ENCODE measurements at regions not wholly inside any gene's neighbourhood (a gene's known extent, or its start where the extent isn't known, plus 50 kb on each side); places are given as distances from the start of the nearest gene placed in this dataset.

DNA sequence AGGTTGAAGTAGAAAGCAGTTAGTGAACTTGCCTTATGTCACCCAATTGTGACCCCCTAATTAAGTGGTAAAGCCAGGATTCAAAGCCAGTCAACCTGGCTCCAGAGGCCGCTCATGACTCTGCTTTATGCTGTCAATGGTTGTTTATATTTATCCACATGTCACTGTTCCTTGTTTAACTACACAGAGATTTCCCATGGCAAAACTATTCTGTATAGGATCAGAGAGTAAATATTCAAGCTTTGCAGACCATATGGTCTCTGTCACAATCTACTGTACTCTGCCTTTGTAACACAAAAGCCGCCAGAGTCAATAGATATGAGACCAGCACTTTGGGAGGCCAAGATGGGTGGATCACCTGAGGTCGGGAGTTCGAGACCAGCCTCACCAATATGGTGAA is 371.7 kb upstream of the PTBP2 start:
- WGBS = 88% methylated on average over 4 of the region's 4 CpGs
- no peak for DNase-seq (ENCODE audit: low spot score)
- Histone ChIP-seq H3K9me3 (ENCODE audit: control insufficient read depth in 4 of 4, low read length in 3 of 4) (no peaks in the 10 kb centered on the region), H3K27ac (ENCODE audit: low read depth in 1 of 2, low read length in 2 of 2) (no peak overlapping the region), H3K4me3 (ENCODE audit: low read depth in 1 of 3, low read length in 3 of 3) (no peak overlapping the region), H3K27me3 (ENCODE audit: control insufficient read depth in 4 of 4, insufficient read depth in 4 of 4, low read length in 3 of 4) (no peaks in the 10 kb centered on the region), H3K9ac (ENCODE audit: low read depth in 1 of 2, low read length in 2 of 2) (no peak overlapping the region), H3K36me3 (ENCODE audit: control insufficient read depth in 4 of 4, insufficient read depth in 3 of 4, low read depth in 1 of 4, low read length in 3 of 4) (no peaks in the 10 kb centered on the region), H3K4me1 (ENCODE audit: control insufficient read depth in 4 of 4, insufficient read depth in 4 of 4, low read length in 3 of 4) (no peaks in the 10 kb centered on the region)
- no peak for TF ChIP-seq GABPA (IDR thresholded peaks at IDR 0.05 in 1 of 2, conservative IDR thresholded peaks at IDR 0.05 in 1 of 2)
- TF ChIP-seq RAD21 (IDR thresholded peaks at IDR 0.05) = no peak
- no peak for TF ChIP-seq TAF1 (conservative IDR thresholded peaks at IDR 0.05)
- no peak for TF ChIP-seq JUND (IDR thresholded peaks at IDR 0.05)
- TF ChIP-seq, protein P1, sequence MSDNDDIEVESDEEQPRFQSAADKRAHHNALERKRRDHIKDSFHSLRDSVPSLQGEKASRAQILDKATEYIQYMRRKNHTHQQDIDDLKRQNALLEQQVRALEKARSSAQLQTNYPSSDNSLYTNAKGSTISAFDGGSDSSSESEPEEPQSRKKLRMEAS (IDR thresholded peaks at IDR 0.05) = no peak
- TF ChIP-seq FOXA2 (IDR thresholded peaks at IDR 0.05) = no peak
- no peak for TF ChIP-seq YY1 (IDR thresholded peaks at IDR 0.05)
- TF ChIP-seq, protein P2, sequence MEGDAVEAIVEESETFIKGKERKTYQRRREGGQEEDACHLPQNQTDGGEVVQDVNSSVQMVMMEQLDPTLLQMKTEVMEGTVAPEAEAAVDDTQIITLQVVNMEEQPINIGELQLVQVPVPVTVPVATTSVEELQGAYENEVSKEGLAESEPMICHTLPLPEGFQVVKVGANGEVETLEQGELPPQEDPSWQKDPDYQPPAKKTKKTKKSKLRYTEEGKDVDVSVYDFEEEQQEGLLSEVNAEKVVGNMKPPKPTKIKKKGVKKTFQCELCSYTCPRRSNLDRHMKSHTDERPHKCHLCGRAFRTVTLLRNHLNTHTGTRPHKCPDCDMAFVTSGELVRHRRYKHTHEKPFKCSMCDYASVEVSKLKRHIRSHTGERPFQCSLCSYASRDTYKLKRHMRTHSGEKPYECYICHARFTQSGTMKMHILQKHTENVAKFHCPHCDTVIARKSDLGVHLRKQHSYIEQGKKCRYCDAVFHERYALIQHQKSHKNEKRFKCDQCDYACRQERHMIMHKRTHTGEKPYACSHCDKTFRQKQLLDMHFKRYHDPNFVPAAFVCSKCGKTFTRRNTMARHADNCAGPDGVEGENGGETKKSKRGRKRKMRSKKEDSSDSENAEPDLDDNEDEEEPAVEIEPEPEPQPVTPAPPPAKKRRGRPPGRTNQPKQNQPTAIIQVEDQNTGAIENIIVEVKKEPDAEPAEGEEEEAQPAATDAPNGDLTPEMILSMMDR (IDR thresholded peaks at IDR 0.05; ENCODE audit: low read depth, low read length, missing input control) = no peak
- no peak for TF ChIP-seq SP1 (IDR thresholded peaks at IDR 0.05)
- no peak for TF ChIP-seq FOXA1 (IDR thresholded peaks at IDR 0.05)
- TF ChIP-seq, protein P3, sequence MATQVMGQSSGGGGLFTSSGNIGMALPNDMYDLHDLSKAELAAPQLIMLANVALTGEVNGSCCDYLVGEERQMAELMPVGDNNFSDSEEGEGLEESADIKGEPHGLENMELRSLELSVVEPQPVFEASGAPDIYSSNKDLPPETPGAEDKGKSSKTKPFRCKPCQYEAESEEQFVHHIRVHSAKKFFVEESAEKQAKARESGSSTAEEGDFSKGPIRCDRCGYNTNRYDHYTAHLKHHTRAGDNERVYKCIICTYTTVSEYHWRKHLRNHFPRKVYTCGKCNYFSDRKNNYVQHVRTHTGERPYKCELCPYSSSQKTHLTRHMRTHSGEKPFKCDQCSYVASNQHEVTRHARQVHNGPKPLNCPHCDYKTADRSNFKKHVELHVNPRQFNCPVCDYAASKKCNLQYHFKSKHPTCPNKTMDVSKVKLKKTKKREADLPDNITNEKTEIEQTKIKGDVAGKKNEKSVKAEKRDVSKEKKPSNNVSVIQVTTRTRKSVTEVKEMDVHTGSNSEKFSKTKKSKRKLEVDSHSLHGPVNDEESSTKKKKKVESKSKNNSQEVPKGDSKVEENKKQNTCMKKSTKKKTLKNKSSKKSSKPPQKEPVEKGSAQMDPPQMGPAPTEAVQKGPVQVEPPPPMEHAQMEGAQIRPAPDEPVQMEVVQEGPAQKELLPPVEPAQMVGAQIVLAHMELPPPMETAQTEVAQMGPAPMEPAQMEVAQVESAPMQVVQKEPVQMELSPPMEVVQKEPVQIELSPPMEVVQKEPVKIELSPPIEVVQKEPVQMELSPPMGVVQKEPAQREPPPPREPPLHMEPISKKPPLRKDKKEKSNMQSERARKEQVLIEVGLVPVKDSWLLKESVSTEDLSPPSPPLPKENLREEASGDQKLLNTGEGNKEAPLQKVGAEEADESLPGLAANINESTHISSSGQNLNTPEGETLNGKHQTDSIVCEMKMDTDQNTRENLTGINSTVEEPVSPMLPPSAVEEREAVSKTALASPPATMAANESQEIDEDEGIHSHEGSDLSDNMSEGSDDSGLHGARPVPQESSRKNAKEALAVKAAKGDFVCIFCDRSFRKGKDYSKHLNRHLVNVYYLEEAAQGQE (IDR thresholded peaks at IDR 0.05) = no peak
- TF ChIP-seq, protein P4, sequence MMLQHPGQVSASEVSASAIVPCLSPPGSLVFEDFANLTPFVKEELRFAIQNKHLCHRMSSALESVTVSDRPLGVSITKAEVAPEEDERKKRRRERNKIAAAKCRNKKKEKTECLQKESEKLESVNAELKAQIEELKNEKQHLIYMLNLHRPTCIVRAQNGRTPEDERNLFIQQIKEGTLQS (IDR thresholded peaks at IDR 0.05) = no peak
- TF ChIP-seq RXRA (IDR thresholded peaks at IDR 0.05) = no peak

DNA sequence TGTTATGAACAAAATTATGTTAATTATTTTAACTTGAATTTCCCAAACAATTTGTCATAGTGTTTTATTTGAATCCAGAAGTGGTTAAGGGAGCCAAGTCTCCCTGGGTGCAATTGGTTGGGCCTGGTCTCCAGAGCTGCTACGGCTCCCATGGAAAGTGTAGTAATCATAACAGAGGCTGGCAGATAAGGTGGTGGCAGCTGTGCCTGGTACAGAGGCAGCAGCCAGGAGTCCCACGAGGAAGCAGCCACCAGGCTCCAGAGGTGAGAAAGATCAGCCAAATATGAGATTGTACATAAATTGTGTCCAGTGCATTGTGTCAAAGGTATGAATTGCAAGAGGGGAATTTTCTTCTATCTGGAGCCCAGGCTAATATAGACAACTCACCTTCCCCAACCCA is 368.9 kb upstream of the PTBP2 start:
- TF ChIP-seq, protein P1 (IDR thresholded peaks at IDR 0.05) = no peak
- TF ChIP-seq RXRA (IDR thresholded peaks at IDR 0.05) (no peak), EGR1 (IDR thresholded peaks at IDR 0.05; ENCODE audit: low read depth in 2 of 2) (no peak), TAF1 (conservative IDR thresholded peaks at IDR 0.05) (no peak), FOXA2 (IDR thresholded peaks at IDR 0.05) (no peak)
- no peak overlapping the region for H3K27ac ChIP-seq (ENCODE audit: low read depth in 1 of 2, low read length in 2 of 2)
- H3K9ac ChIP-seq (ENCODE audit: low read depth in 1 of 2, low read length in 2 of 2) = no peak overlapping the region
- no peaks in the 10 kb centered on the region for H3K27me3 ChIP-seq (ENCODE audit: control insufficient read depth in 4 of 4, insufficient read depth in 4 of 4, low read length in 3 of 4)
- no peaks in the 10 kb centered on the region for H3K4me1 ChIP-seq (ENCODE audit: control insufficient read depth in 4 of 4, insufficient read depth in 4 of 4, low read length in 3 of 4)
- DNase-seq (ENCODE audit: low spot score) = no peak
- whole genome bisulfite sequencing = 79% methylated on average over 2 of the region's 2 CpGs
- no peaks in the 10 kb centered on the region for H3K36me3 ChIP-seq (ENCODE audit: control insufficient read depth in 4 of 4, insufficient read depth in 3 of 4, low read depth in 1 of 4, low read length in 3 of 4)
- no peaks in the 10 kb centered on the region for H3K9me3 ChIP-seq (ENCODE audit: control insufficient read depth in 4 of 4, low read length in 3 of 4)
- no peak overlapping the region for H3K4me3 ChIP-seq (ENCODE audit: low read depth in 1 of 3, low read length in 3 of 3)

Data from liver (tissue), 8 donors.